GM19351 (cell line): ENCODE measurements at regions not wholly inside any gene's neighbourhood (a gene's known extent, or its start where the extent isn't known, plus 50 kb on each side); places are given as distances from the start of the nearest gene placed in this dataset.
"Not testable (repeated sequence)": the region's sequence is repeated elsewhere in the genome, so short reads cannot be mapped to it uniquely, and the experiment has no call there.

Source experiments
- ATAC-seq: cut with Tn5 transposase; IDR thresholded peaks from one replicate; pipeline ENCODE4 v1.9.1; 2021; ENCODE audit warnings: mild to moderate bottlenecking, moderate library complexity; ENCODE audit not compliant: unreplicated experiment

- ATAC-seq, result no peak
Observed at GRCh38 chr14:49946320-49947141, 53.6 kb downstream of the ARF6 start.

GRCh38 chr14:49947506-49947905 lies 54.6 kb downstream of the ARF6 start:
- no peak for ATAC-seq

GRCh38 chr14:49950275-49951228 lies 57.7 kb downstream of the ARF6 start:
- no peak for ATAC-seq

- ATAC-seq, result no peak
Observed at GRCh38 chr14:49951229-49951607, 58.3 kb downstream of the ARF6 start.

- no peak for ATAC-seq
Observed at GRCh38 chr14:49951691-49952345, 58.9 kb downstream of the ARF6 start.

- ATAC-seq, result no peak
Observed at GRCh38 chr14:49953196-49953595, 60.3 kb downstream of the ARF6 start.

- no peak for ATAC-seq
Observed at GRCh38 chr14:49954171-49954631, 61.3 kb downstream of the ARF6 start.

GRCh38 chr14:49955024-49955423 lies 62.1 kb downstream of the ARF6 start:
- no peak for ATAC-seq

GRCh38 chr14:49957089-49957852 lies 64.4 kb downstream of the ARF6 start:
- no peak for ATAC-seq

GRCh38 chr14:49959822-49960408 lies 67.0 kb downstream of the ARF6 start:
- ATAC-seq, result peak; percentile 52

GRCh38 chr14:49960453-49960852 lies 67.6 kb downstream of the ARF6 start:
- peak; percentile 5 for ATAC-seq

GRCh38 chr14:49961270-49962222 lies 68.7 kb downstream of the ARF6 start:
- ATAC-seq, result peak; percentile 42

GRCh38 chr14:49962621-49963020 lies 69.7 kb downstream of the ARF6 start:
- ATAC-seq, result peak; percentile 64

- ATAC-seq, result not testable (repeated sequence)
Observed at GRCh38 chr14:49965068-49965651, 72.3 kb downstream of the ARF6 start.

- ATAC-seq, result no peak
Observed at GRCh38 chr14:49966304-49966809, 73.5 kb downstream of the ARF6 start.

- ATAC-seq, result no peak
Observed at GRCh38 chr14:49966971-49967630, 74.2 kb downstream of the ARF6 start.

GRCh38 chr14:49969961-49970360 lies 77.1 kb downstream of the ARF6 start:
- ATAC-seq, result no peak
